ENCODE measurements at regions not wholly inside any gene's neighbourhood (a gene's known extent, or its start where the extent isn't known, plus 50 kb on each side); places are given as distances from the start of the nearest gene placed in this dataset.

GRCh38 chr13:89878904-89879303 lies 1468.6 kb upstream of the MIR17HG start:
- no peaks in the 10 kb centered on the region for H3K9me3 Mint-ChIP-seq (ENCODE audit: unreplicated experiment)
- H3K4me1 Mint-ChIP-seq (ENCODE audit: low read depth, unreplicated experiment) = no peaks in the 10 kb centered on the region
- TF ChIP-seq CTCF (IDR thresholded peaks at IDR 0.05; ENCODE audit: partially characterized antibody, unreplicated experiment) = no peak
- H3K27ac Mint-ChIP-seq (ENCODE audit: unreplicated experiment) = no peak overlapping the region
- H3K4me3 Mint-ChIP-seq (ENCODE audit: unreplicated experiment) = no peak overlapping the region
- no peaks in the 10 kb centered on the region for H3K27me3 Mint-ChIP-seq (ENCODE audit: unreplicated experiment)
- DNase-seq = no peak
- no peaks in the 10 kb centered on the region for H3K36me3 Mint-ChIP-seq (ENCODE audit: unreplicated experiment)

GRCh38 chr13:89880201-89880600 lies 1467.3 kb upstream of the MIR17HG start:
- no peaks in the 10 kb centered on the region for H3K36me3 Mint-ChIP-seq (ENCODE audit: unreplicated experiment)

GRCh38 chr13:89883893-89884448 lies 1463.5 kb upstream of the MIR17HG start:
- no peak overlapping the region for H3K27ac Mint-ChIP-seq (ENCODE audit: unreplicated experiment)
- no peaks in the 10 kb centered on the region for H3K36me3 Mint-ChIP-seq (ENCODE audit: unreplicated experiment)
- DNase-seq = no peak
- no peak for TF ChIP-seq CTCF (IDR thresholded peaks at IDR 0.05; ENCODE audit: partially characterized antibody, unreplicated experiment)
- no peaks in the 10 kb centered on the region for H3K9me3 Mint-ChIP-seq (ENCODE audit: unreplicated experiment)
- H3K4me1 Mint-ChIP-seq (ENCODE audit: low read depth, unreplicated experiment) = no peaks in the 10 kb centered on the region
- H3K4me3 Mint-ChIP-seq (ENCODE audit: unreplicated experiment) = no peak overlapping the region
- no peaks in the 10 kb centered on the region for H3K27me3 Mint-ChIP-seq (ENCODE audit: unreplicated experiment)

More at GRCh38 chr13:89880201-89880600, 1467.3 kb upstream of the MIR17HG start:
- H3K27ac Mint-ChIP-seq (ENCODE audit: unreplicated experiment) = no peak overlapping the region
- no peaks in the 10 kb centered on the region for H3K4me1 Mint-ChIP-seq (ENCODE audit: low read depth, unreplicated experiment)
- no peak overlapping the region for H3K4me3 Mint-ChIP-seq (ENCODE audit: unreplicated experiment)
- DNase-seq = no peak
- H3K9me3 Mint-ChIP-seq (ENCODE audit: unreplicated experiment) = no peaks in the 10 kb centered on the region
- no peak for TF ChIP-seq CTCF (IDR thresholded peaks at IDR 0.05; ENCODE audit: partially characterized antibody, unreplicated experiment)
- no peaks in the 10 kb centered on the region for H3K27me3 Mint-ChIP-seq (ENCODE audit: unreplicated experiment)

- Mint-ChIP-seq H3K27me3 (ENCODE audit: unreplicated experiment) (no peaks in the 10 kb centered on the region), H3K27ac (ENCODE audit: unreplicated experiment) (no peak overlapping the region)
These were observed 1456.7 kb upstream of the MIR17HG start for GRCh38 chr13:89890806-89891205.

More at GRCh38 chr13:89890806-89891205, 1456.7 kb upstream of the MIR17HG start:
- no peaks in the 10 kb centered on the region for H3K9me3 Mint-ChIP-seq (ENCODE audit: unreplicated experiment)
- TF ChIP-seq CTCF (IDR thresholded peaks at IDR 0.05; ENCODE audit: partially characterized antibody, unreplicated experiment) = no peak
- no peaks in the 10 kb centered on the region for H3K36me3 Mint-ChIP-seq (ENCODE audit: unreplicated experiment)
- no peaks in the 10 kb centered on the region for H3K4me1 Mint-ChIP-seq (ENCODE audit: low read depth, unreplicated experiment)
- no peak for DNase-seq
- no peak overlapping the region for H3K4me3 Mint-ChIP-seq (ENCODE audit: unreplicated experiment)
